K562 (cell line): ENCODE measurements at regions not wholly inside any gene's neighbourhood (a gene's known extent, or its start where the extent isn't known, plus 50 kb on each side); places are given as distances from the start of the nearest gene placed in this dataset.

Experiments
- BCLAF1 ChIP-seq, 2 experiments: fragments of 450-650 bp in 1 of 2; IDR thresholded peaks; 2 replicates each; pipeline ENCODE4 v1.6.1; 2011 to 2017; ENCODE audit warnings: low read depth in 2 of 2, antibody characterized with exemption in 1 of 2, borderline replicate concordance in 1 of 2, low read length in 1 of 2, mild to moderate bottlenecking in 1 of 2, mixed read lengths in 1 of 2; ENCODE audit not compliant: control insufficient read depth in 1 of 2
- BRD9 ChIP-seq: fragments of 450-650 bp; IDR thresholded peaks from 2 replicates; pipeline ENCODE4 v1.6.1; 2018; ENCODE audit warnings: low read depth; ENCODE audit not compliant: partially characterized antibody
- FOXK2 ChIP-seq, 2 experiments: fragments of 450-650 bp; IDR thresholded peaks in 1 of 2; conservative IDR thresholded peaks in 1 of 2; 2 replicates each; pipeline ENCODE4 v1.6.1; 2016; ENCODE audit warnings: low read depth in 2 of 2, mild to moderate bottlenecking in 1 of 2
- GTF3C2 ChIP-seq: IDR thresholded peaks from 3 replicates; pipeline ENCODE4 v1.6.1; 2011; ENCODE audit warnings: borderline replicate concordance, mild to moderate bottlenecking, moderate library complexity; ENCODE audit not compliant: insufficient read length; ENCODE audit errors: extremely low read depth
- HOXB6 ChIP-seq: fragments of 250-450 bp; sonication (Bioruptor Pico); IDR thresholded peaks from 2 replicates; pipeline ENCODE4 v1.5.1; 2022; ENCODE audit warnings: mild to moderate bottlenecking, borderline replicate concordance
- NFE2L1 ChIP-seq: fragments of 450-650 bp; IDR thresholded peaks from 2 replicates; pipeline ENCODE4 v1.6.1; 2016; ENCODE audit warnings: missing genetic modification characterization, low read depth, mild to moderate bottlenecking, missing compliant biosample characterization, moderate library complexity, borderline replicate concordance
- PHF8 ChIP-seq: fragments of 200-600 bp; sonication (generic); IDR thresholded peaks from 2 replicates; pipeline ENCODE4 v1.6.1; 2012; ENCODE audit warnings: mixed run types, mild to moderate bottlenecking, inconsistent platforms, low read length, moderate library complexity, borderline replicate concordance
- PRMT5 ChIP-seq: sonication (generic); formaldehyde crosslinking; IDR thresholded peaks from 2 replicates; pipeline ENCODE4 v1.5.0; 2020; ENCODE audit warnings: missing genetic modification reagents
- SIN3A ChIP-seq, 2 experiments: fragments of 150-350 bp in 1 of 2; IDR thresholded peaks; 2 replicates each; pipeline ENCODE4 v1.6.1; 2011 to 2016; ENCODE audit warnings: borderline replicate concordance in 2 of 2, low read depth in 2 of 2, low read length in 2 of 2, mild to moderate bottlenecking in 2 of 2, moderate library complexity in 2 of 2; ENCODE audit not compliant: control insufficient read depth in 1 of 2
- TEAD2 ChIP-seq: fragments of 450-650 bp; IDR thresholded peaks from 2 replicates; pipeline ENCODE4 v1.6.1; 2016; ENCODE audit warnings: missing genetic modification characterization, control low read depth, missing compliant biosample characterization
- TSHZ1 ChIP-seq: fragments of 250-450 bp; sonication (Bioruptor Pico); IDR thresholded peaks from 2 replicates; pipeline ENCODE4 v1.4.0; 2020; ENCODE audit warnings: mild to moderate bottlenecking, moderate library complexity
- ZNF232 ChIP-seq: sonication (generic); formaldehyde crosslinking; IDR thresholded peaks from 2 replicates; pipeline ENCODE4 v1.8.0; 2022; ENCODE audit warnings: mild to moderate bottlenecking, missing genetic modification reagents
- ZNF280B ChIP-seq: fragments of 250-450 bp; sonication (Bioruptor Pico); IDR thresholded peaks from 2 replicates; pipeline ENCODE4 v1.5.1; 2021; ENCODE audit warnings: mild to moderate bottlenecking

GRCh38 chr13:80065996-80066395 lies 274.9 kb downstream of the SPRY2 start (continued):
- no peak for TF ChIP-seq BCLAF1 (IDR thresholded peaks at IDR 0.05; ENCODE audit: borderline replicate concordance in 1 of 2, control insufficient read depth in 1 of 2, low read depth in 2 of 2, low read length in 1 of 2)
- no peak for TF ChIP-seq HOXB6 (CRISPR knock-in tag)
- TF ChIP-seq PRMT5 (CRISPR knock-in tag): no peak
- no peak for TF ChIP-seq FOXK2 (conservative IDR thresholded peaks at IDR 0.05 in 1 of 2, IDR thresholded peaks at IDR 0.05 in 1 of 2; ENCODE audit: low read depth in 2 of 2)
- no peak for TF ChIP-seq PHF8
- no peak for TF ChIP-seq TEAD2 (tag)
- no peak for TF ChIP-seq ZNF280B (CRISPR knock-in tag)
- TF ChIP-seq GTF3C2: no peak
- TF ChIP-seq TSHZ1 (CRISPR knock-in tag): no peak
- TF ChIP-seq BRD9: no peak
- no peak for TF ChIP-seq ZNF232 (CRISPR knock-in tag)
- no peak for TF ChIP-seq NFE2L1
- TF ChIP-seq SIN3A (IDR thresholded peaks at IDR 0.05; ENCODE audit: borderline replicate concordance in 2 of 2, control insufficient read depth in 1 of 2, low read depth in 2 of 2, low read length in 2 of 2): no peak
